Thoracic aorta (tissue), 2 donors: ENCODE measurements at regions not wholly inside any gene's neighbourhood (a gene's known extent, or its start where the extent isn't known, plus 50 kb on each side); places are given as distances from the start of the nearest gene placed in this dataset.
A peak's percentile ranks its signal among the peaks of the same experiment; 100 is the strongest.
"Not testable (repeated sequence)": the region's sequence is repeated elsewhere in the genome, so short reads cannot be mapped to it uniquely, and the experiment has no call there.

Experiments
- ATAC-seq: fragments of 150-250 bp; one replicate; pipeline ENCODE4 v1.8.0; 2017; ENCODE audit warnings: low read depth; ENCODE audit not compliant: insufficient number of reproducible peaks, low FRiP score
- DNase-seq: peaks from one replicate; pipeline ENCODE4 v3.0.0-alpha.2; 2020; ENCODE audit warnings: low spot score
- H3K27ac ChIP-seq, 2 donors: fragments of 200-600 bp; sonication (generic); 1 replicate in 1 of 2; 2 replicates in 1 of 2; pipeline ENCODE4 v1.5.1; 2016; ENCODE audit warnings: mild to moderate bottlenecking in 2 of 2, moderate library complexity in 2 of 2
- H3K27me3 ChIP-seq: fragments of 200-600 bp; sonication (generic); replicated peaks from 2 replicates; pipeline ENCODE4 v1.6.0; 2016; ENCODE audit warnings: mild to moderate bottlenecking; ENCODE audit not compliant: insufficient read depth
- H3K36me3 ChIP-seq: fragments of 200-600 bp; sonication (generic); one replicate; pipeline ENCODE4 v1.5.1; 2016
- H3K4me1 ChIP-seq, 2 donors: fragments of 200-600 bp; sonication (generic); 1 replicate in 1 of 2; 2 replicates in 1 of 2; pipeline versions ENCODE4 v1.5.1 to v1.6.0; 2016; ENCODE audit warnings: low read depth in 2 of 2, mild to moderate bottlenecking in 1 of 2; ENCODE audit not compliant: control insufficient read depth in 1 of 2
- H3K4me3 ChIP-seq: fragments of 200-600 bp; sonication (generic); 2 replicates; pipeline ENCODE4 v1.5.1; 2016; ENCODE audit warnings: mild to moderate bottlenecking
- H3K9me3 ChIP-seq: fragments of 200-600 bp; sonication (generic); 2 replicates; pipeline ENCODE4 v1.5.1; 2016
- TF ChIP-seq, protein P1 (sequence below): fragments of 200-600 bp; sonication (generic); IDR thresholded peaks from one replicate; pipeline ENCODE4 v1.5.1; 2019; ENCODE audit warnings: antibody characterized with exemption

DNA sequence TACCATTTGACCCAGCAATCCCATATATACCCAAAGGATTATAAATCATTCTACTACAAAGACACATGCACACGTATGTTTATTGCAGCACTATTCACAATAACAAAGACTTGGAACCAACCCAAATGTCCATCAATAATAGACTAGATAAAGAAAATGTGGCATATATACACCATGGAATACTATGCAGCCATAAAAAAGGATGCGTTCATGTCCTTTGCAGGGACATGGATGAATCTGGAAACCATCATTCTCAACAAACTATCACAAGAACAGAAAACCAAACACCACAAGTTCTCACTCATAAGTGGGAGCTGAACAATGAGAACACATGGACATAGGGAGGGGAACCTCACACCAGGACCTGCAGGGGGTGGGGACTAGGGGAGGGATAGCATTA is 130.6 kb upstream of the DUSP22 start:
- not testable (repeated sequence) for H3K4me1 ChIP-seq, ATAC-seq, H3K4me3 ChIP-seq, H3K9me3 ChIP-seq, H3K27ac ChIP-seq, DNase-seq, H3K27me3 ChIP-seq, H3K36me3 ChIP-seq

DNA sequence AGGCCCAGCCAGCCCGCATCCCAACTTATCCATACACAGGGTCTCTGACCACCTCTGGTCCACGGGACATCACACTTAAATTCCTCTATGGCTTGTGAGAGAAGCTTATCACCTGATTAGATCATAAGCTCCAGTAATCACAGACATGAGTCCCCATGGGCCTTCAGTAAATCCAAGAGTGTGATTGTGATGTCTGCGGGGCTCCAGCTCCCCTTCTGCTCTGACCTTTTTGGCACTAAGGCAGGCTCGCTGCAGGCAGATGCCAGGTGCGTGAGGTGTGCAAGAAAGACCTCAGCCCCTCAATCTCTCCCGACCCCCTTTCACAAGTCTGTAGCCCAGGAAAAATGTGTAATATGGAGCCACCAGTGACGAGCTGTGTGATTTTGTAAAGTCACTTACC is 127.6 kb upstream of the DUSP22 start:
- ATAC-seq, result no peak
- TF ChIP-seq, protein P1, sequence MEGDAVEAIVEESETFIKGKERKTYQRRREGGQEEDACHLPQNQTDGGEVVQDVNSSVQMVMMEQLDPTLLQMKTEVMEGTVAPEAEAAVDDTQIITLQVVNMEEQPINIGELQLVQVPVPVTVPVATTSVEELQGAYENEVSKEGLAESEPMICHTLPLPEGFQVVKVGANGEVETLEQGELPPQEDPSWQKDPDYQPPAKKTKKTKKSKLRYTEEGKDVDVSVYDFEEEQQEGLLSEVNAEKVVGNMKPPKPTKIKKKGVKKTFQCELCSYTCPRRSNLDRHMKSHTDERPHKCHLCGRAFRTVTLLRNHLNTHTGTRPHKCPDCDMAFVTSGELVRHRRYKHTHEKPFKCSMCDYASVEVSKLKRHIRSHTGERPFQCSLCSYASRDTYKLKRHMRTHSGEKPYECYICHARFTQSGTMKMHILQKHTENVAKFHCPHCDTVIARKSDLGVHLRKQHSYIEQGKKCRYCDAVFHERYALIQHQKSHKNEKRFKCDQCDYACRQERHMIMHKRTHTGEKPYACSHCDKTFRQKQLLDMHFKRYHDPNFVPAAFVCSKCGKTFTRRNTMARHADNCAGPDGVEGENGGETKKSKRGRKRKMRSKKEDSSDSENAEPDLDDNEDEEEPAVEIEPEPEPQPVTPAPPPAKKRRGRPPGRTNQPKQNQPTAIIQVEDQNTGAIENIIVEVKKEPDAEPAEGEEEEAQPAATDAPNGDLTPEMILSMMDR, result no peak
- Histone ChIP-seq H3K9me3 (no peaks in the 10 kb centered on the region), H3K27ac (no peak overlapping the region), H3K4me1 (no peaks in the 10 kb centered on the region), H3K27me3 (no peaks in the 10 kb centered on the region), H3K36me3 (no peaks in the 10 kb centered on the region), H3K4me3 (no peak overlapping the region)
- no peak for DNase-seq

DNA sequence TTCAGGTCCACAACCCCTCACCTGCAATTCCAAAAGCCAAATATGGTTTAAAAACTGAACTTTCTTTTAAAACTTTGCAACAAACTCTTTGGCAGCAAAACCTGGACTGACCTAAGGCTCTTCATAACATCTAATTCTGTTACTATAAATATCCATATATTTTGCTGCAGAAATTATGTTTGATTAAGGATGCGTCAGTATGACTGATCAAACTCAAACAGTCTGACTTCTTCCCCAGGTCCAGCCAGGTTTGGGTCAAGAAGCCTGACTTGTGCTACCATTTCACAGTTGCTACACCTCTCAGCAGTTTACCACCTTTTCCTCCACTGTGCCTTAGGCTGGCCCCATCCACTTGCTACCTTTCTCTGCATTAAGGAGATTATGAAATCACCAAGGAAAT is 127.0 kb upstream of the DUSP22 start:
- no peaks in the 10 kb centered on the region for H3K27me3 ChIP-seq
- H3K36me3 ChIP-seq, result no peaks in the 10 kb centered on the region
- no peak overlapping the region for H3K4me3 ChIP-seq
- no peak overlapping the region for H3K27ac ChIP-seq
- DNase-seq (no peak), ATAC-seq (no peak)
- H3K4me1 ChIP-seq, result no peaks in the 10 kb centered on the region
- no peaks in the 10 kb centered on the region for H3K9me3 ChIP-seq
- TF ChIP-seq, protein P1, result no peak

- H3K4me1 ChIP-seq, result no peaks in the 10 kb centered on the region
- ATAC-seq (no peak), DNase-seq (no peak)
- no peaks in the 10 kb centered on the region for H3K27me3 ChIP-seq
- no peaks in the 10 kb centered on the region for H3K9me3 ChIP-seq
- H3K36me3 ChIP-seq, result no peaks in the 10 kb centered on the region
- TF ChIP-seq, protein P1, result no peak
- H3K4me3 ChIP-seq, result no peak overlapping the region
- H3K27ac ChIP-seq, result no peak overlapping the region
These were observed 126.4 kb upstream of the DUSP22 start for GRCh38 chr6:165906-166305.

- H3K27me3 ChIP-seq, result no peaks in the 10 kb centered on the region
- TF ChIP-seq, protein P1, result peak; percentile 32
- no peak for ATAC-seq
These were observed 123.3 kb upstream of the DUSP22 start for GRCh38 chr6:168865-169455.

GRCh38 chr6:174036-174435 is 118.3 kb upstream of the DUSP22 start:
- TF ChIP-seq, protein P1, result no peak
- DNase-seq (no peak), ATAC-seq (no peak)
- no peak overlapping the region for H3K4me3 ChIP-seq
- no peaks in the 10 kb centered on the region for H3K4me1 ChIP-seq
- no peaks in the 10 kb centered on the region for H3K36me3 ChIP-seq
- H3K27me3 ChIP-seq, result no peaks in the 10 kb centered on the region
- H3K27ac ChIP-seq, result no peak overlapping the region
- no peaks in the 10 kb centered on the region for H3K9me3 ChIP-seq

More at GRCh38 chr6:168865-169455, 123.3 kb upstream of the DUSP22 start:
- Histone ChIP-seq H3K4me1 (no peaks in the 10 kb centered on the region), H3K27ac (no peak overlapping the region), H3K36me3 (no peaks in the 10 kb centered on the region), H3K9me3 (no peaks in the 10 kb centered on the region), H3K4me3 (no peak overlapping the region)
- DNase-seq, result no peak
